ENCODE measurements at regions not wholly inside any gene's neighbourhood (a gene's known extent, or its start where the extent isn't known, plus 50 kb on each side); places are given as distances from the start of the nearest gene placed in this dataset.

- Histone ChIP-seq H3K9me2 (no peaks in the 10 kb centered on the region), H3K27ac (ENCODE audit: low read depth in 2 of 2, low read length in 1 of 2) (no peak overlapping the region), H3K79me2 (ENCODE audit: insufficient read depth) (no peaks in the 10 kb centered on the region), H3K9me3 (peaks cover 1% of the 10 kb centered on the region; the same call in 1 of the 2 replicates), H3K4me3 (ENCODE audit: low read depth in 2 of 2, low read length in 1 of 2) (no peak overlapping the region), H3K36me3 (replicated peaks in 1 of 2; ENCODE audit: control insufficient read depth in 1 of 2, insufficient read depth in 2 of 2, low read length in 1 of 2) (no peaks in the 10 kb centered on the region), H3K27me3 (ENCODE audit: insufficient read depth) (no peaks in the 10 kb centered on the region), H3K4me1 (ENCODE audit: control insufficient read depth in 1 of 2, insufficient read depth in 2 of 2, low read depth in 1 of 2, low read length in 1 of 2) (no peaks in the 10 kb centered on the region), H4K20me1 (ENCODE audit: insufficient read depth) (no peaks in the 10 kb centered on the region), H3F3A (replicated peaks; ENCODE audit: insufficient read depth) (no peaks in the 10 kb centered on the region), H2AFZ (ENCODE audit: low read depth) (no peak overlapping the region), H3K4me2 (no peak overlapping the region), H3K9ac (no peak overlapping the region)
- TF ChIP-seq SMC3 (IDR thresholded peaks at IDR 0.05; ENCODE audit: low read depth, low read length) (no peak), RFX5 (IDR thresholded peaks at IDR 0.05; ENCODE audit: low read length) (no peak), IRF3 (IDR thresholded peaks at IDR 0.05; ENCODE audit: low read depth, low read length) (no peak), EZH2phosphoT487 (IDR thresholded peaks at IDR 0.05; ENCODE audit: borderline replicate concordance, low read depth) (no peak), PBX3 (IDR thresholded peaks at IDR 0.05) (no peak), GATA2 (CRISPR knock-in tag; IDR thresholded peaks at IDR 0.05) (no peak), FOXJ3 (CRISPR knock-in tag; IDR thresholded peaks at IDR 0.05) (no peak), MAX (IDR thresholded peaks at IDR 0.05; ENCODE audit: low read depth) (no peak), USF2 (IDR thresholded peaks at IDR 0.05; ENCODE audit: borderline replicate concordance, low read depth, low read length) (no peak), YY1 (IDR thresholded peaks at IDR 0.05; ENCODE audit: low read depth) (no peak), JUND (IDR thresholded peaks at IDR 0.05) (no peak), USF1 (IDR thresholded peaks at IDR 0.05; ENCODE audit: borderline replicate concordance, low read depth) (no peak)
- whole genome bisulfite sequencing (ENCODE audit: low lambda C conversion rate): 53% methylated on average over 2 of the region's 2 CpGs
- ChIA-PET POLR2A (no interaction called here), CTCF (no interaction called here)
- DNase-seq: no peak
Measured at GRCh38 chr6:169144356-169144755, 109.3 kb downstream of the THBS2 start.

- 67% methylated on average over 8 of the region's 8 CpGs for WGBS (ENCODE audit: low lambda C conversion rate)
- no peak for TF ChIP-seq FOXM1 (IDR thresholded peaks at IDR 0.05; ENCODE audit: low read depth)
- no peak overlapping the region for H2AFZ ChIP-seq (ENCODE audit: low read depth)
- H3K9me3 ChIP-seq: no peaks in the 10 kb centered on the region
- H3K36me3 ChIP-seq (replicated peaks in 1 of 2; ENCODE audit: control insufficient read depth in 1 of 2, insufficient read depth in 2 of 2, low read length in 1 of 2): no peaks in the 10 kb centered on the region
- ChIA-PET CTCF (no interaction called here), POLR2A (no interaction called here)
- no peak overlapping the region for H3K4me3 ChIP-seq (ENCODE audit: low read depth in 2 of 2, low read length in 1 of 2)
- H3K4me2 ChIP-seq: no peak overlapping the region
- H3K27ac ChIP-seq (ENCODE audit: low read depth in 2 of 2, low read length in 1 of 2): no peak overlapping the region
- no peaks in the 10 kb centered on the region for H3K4me1 ChIP-seq (ENCODE audit: control insufficient read depth in 1 of 2, insufficient read depth in 2 of 2, low read depth in 1 of 2, low read length in 1 of 2)
- H3K79me2 ChIP-seq (ENCODE audit: insufficient read depth): no peaks in the 10 kb centered on the region
- H3K9ac ChIP-seq: no peak overlapping the region
- no peaks in the 10 kb centered on the region for H3F3A ChIP-seq (replicated peaks; ENCODE audit: insufficient read depth)
- H4K20me1 ChIP-seq (ENCODE audit: insufficient read depth): no peaks in the 10 kb centered on the region
- DNase-seq: no peak
- no peaks in the 10 kb centered on the region for H3K27me3 ChIP-seq (ENCODE audit: insufficient read depth)
- no peaks in the 10 kb centered on the region for H3K9me2 ChIP-seq
Measured at GRCh38 chr6:169142538-169142844, 111.2 kb downstream of the THBS2 start.
